Rectal smooth muscle tissue (tissue), 1 donor: ENCODE measurements at regions not wholly inside any gene's neighbourhood (a gene's known extent, or its start where the extent isn't known, plus 50 kb on each side); places are given as distances from the start of the nearest gene placed in this dataset.
"Not testable (repeated sequence)": the region's sequence is repeated elsewhere in the genome, so short reads cannot be mapped to it uniquely, and the experiment has no call there.

ENCODE experiments used
- H3K27ac ChIP-seq: one replicate; pipeline ENCODE4 v1.7.0; 2013; ENCODE audit warnings: low read depth, low read length, inconsistent platforms
- H3K27me3 ChIP-seq: one replicate; pipeline ENCODE4 v1.7.0; 2013; ENCODE audit warnings: low read length; ENCODE audit not compliant: control insufficient read depth, insufficient read depth
- H3K36me3 ChIP-seq: one replicate; pipeline ENCODE4 v1.7.0; 2013; ENCODE audit warnings: low read length; ENCODE audit not compliant: control insufficient read depth, insufficient read depth
- H3K4me1 ChIP-seq: one replicate; pipeline ENCODE4 v1.7.0; 2013; ENCODE audit warnings: low read length; ENCODE audit not compliant: control insufficient read depth, insufficient read depth
- H3K4me3 ChIP-seq: one replicate; pipeline ENCODE4 v1.7.0; 2013; ENCODE audit warnings: low read length
- H3K9ac ChIP-seq: one replicate; pipeline ENCODE4 v1.7.0; 2013; ENCODE audit warnings: low read length

GRCh38 chr2:84302513-84303412 lies 156.3 kb downstream of the SUCLG1 start:
- no peaks in the 10 kb centered on the region for H3K27me3 ChIP-seq
- no peak overlapping the region for H3K9ac ChIP-seq
- H3K4me3 ChIP-seq: no peak overlapping the region
- H3K36me3 ChIP-seq: no peaks in the 10 kb centered on the region
- no peaks in the 10 kb centered on the region for H3K4me1 ChIP-seq
- no peak overlapping the region for H3K27ac ChIP-seq

DNA sequence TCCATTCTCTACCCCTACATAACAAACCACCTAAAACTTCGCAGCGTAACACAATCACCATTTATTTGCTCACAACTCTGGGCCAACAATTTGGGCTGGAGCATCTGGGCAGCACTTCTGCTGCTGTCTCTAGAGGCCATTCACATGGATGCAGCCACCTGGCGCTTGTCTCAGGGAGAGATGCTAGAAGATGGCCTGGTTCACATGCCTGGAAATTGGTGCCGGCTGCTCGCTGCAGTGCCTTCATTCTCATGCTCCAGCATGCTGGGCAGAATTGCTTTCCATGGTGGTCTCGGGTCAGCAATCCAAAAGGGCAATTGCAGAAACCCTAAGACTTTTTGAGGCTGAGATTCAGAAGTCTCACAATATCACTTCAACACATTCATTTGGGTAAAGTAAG lies 157.4 kb downstream of the SUCLG1 start:
- H3K9ac ChIP-seq: no peak overlapping the region
- H3K27ac ChIP-seq: no peak overlapping the region
- H3K27me3 ChIP-seq: no peaks in the 10 kb centered on the region
- H3K36me3 ChIP-seq: no peaks in the 10 kb centered on the region
- no peak overlapping the region for H3K4me3 ChIP-seq
- H3K4me1 ChIP-seq: no peaks in the 10 kb centered on the region

DNA sequence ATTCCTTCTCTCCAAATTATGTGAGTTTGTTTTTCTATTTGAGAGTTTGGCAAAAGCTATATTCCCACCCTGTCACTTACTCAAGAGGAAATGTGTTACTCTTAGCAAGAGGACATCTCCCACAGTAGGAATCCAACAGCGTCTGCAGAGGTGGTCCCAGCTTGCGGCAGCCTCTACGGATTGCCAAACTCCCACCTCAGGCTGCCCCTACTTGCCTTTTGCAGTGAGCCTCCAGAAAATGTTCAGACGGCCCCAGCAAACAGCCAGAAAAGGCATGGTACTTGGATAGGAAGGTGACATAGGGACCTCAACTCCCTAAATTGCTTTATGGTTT lies 158.4 kb downstream of the SUCLG1 start:
- Histone ChIP-seq H3K4me3 (no peak overlapping the region), H3K4me1 (no peaks in the 10 kb centered on the region), H3K9ac (no peak overlapping the region), H3K27ac (no peak overlapping the region), H3K36me3 (no peaks in the 10 kb centered on the region), H3K27me3 (no peaks in the 10 kb centered on the region)

GRCh38 chr2:84300001-84300695 lies 158.9 kb downstream of the SUCLG1 start:
- not testable (repeated sequence) for H3K9ac ChIP-seq, H3K36me3 ChIP-seq, H3K4me1 ChIP-seq, H3K27ac ChIP-seq, H3K27me3 ChIP-seq, H3K4me3 ChIP-seq

DNA sequence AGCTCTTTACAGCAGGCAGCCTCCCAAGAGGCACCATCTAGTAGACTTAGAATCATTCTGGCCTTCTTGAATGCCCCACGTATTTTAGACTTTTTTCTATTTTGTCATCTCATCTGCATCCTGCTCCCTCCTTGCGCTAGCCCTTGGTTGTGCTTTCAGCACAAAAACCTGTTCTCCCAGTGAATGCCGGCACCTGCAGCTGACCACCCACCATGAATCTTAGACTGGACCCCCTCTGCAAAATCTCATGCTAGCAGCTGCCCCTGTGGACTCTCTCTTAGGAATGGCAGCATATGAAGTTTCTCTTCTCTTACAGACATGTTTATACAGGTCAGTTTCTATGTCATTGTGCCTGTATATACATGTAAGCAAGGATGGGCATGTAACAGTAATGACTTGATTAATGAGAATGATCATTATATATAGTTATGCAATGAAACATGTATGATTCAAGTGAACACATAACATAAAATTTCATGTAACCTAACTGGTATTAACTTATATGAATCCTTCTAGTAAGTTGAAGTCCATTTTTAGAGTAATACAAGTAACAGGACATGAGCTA lies 159.8 kb downstream of the SUCLG1 start:
- Histone ChIP-seq H3K4me1 (no peaks in the 10 kb centered on the region), H3K27me3 (no peaks in the 10 kb centered on the region), H3K9ac (no peak overlapping the region), H3K4me3 (no peak overlapping the region), H3K36me3 (no peaks in the 10 kb centered on the region), H3K27ac (no peak overlapping the region)

DNA sequence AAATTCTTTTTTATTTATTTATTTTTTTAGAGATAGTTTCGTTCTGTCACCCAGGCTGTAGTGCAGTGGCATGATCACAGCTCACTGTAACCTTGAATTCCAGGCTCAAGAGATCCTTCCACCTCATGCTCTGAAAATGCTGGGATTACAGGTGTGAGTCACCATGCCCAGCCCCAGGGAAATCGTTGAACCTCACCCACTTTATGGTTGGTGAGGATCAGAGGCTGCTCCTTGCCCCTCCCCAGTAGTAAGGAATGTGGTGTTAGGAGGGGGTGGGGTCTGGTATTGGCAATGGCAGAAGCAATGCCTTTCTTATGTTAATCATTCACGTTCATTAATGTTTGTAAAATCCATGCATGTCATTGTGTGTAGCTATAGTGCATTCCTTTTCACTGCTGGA lies 161.9 kb downstream of the SUCLG1 start:
- no peak overlapping the region for H3K4me3 ChIP-seq
- H3K27me3 ChIP-seq: no peaks in the 10 kb centered on the region
- H3K36me3 ChIP-seq: no peaks in the 10 kb centered on the region
- H3K27ac ChIP-seq: no peak overlapping the region
- H3K9ac ChIP-seq: no peak overlapping the region
- no peaks in the 10 kb centered on the region for H3K4me1 ChIP-seq

DNA sequence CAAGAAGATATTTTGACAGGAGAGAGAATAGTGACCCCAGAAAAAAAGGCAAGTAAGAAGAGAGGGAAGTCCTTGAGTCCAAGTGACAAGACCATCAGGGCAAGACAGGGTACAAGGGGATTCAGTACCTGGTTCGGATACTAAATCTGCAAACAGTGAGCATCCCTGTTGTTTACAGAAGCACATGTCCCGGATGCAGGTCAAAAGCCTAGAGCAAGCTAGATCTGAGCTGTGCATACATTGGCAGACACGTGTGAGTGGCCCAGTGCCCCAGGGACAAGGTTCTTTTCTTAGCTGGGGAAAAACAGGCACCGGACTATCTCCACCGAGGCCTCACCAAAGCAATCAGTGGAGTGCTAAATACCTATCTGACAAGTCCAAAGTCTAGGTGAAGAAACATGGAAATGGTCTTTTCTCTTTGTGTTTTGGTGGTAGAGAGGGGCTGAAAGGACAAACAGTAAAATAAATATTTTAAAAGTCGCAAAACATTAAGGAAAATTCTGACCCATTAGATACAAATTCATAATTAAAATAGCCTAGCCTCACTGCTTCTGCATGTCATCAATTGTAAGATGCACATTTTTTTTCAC lies 165.2 kb downstream of the SUCLG1 start:
- H3K27me3 ChIP-seq: no peaks in the 10 kb centered on the region
- no peaks in the 10 kb centered on the region for H3K4me1 ChIP-seq
- H3K27ac ChIP-seq: no peak overlapping the region
- no peaks in the 10 kb centered on the region for H3K36me3 ChIP-seq
- no peak overlapping the region for H3K4me3 ChIP-seq
- H3K9ac ChIP-seq: no peak overlapping the region

- Histone ChIP-seq H3K27me3 (no peaks in the 10 kb centered on the region), H3K4me1 (no peaks in the 10 kb centered on the region), H3K36me3 (no peaks in the 10 kb centered on the region), H3K9ac (no peak overlapping the region), H3K27ac (no peak overlapping the region), H3K4me3 (no peak overlapping the region)
Measured at GRCh38 chr2:84292545-84292944, 166.5 kb downstream of the SUCLG1 start.

- H3K4me3 ChIP-seq: no peak overlapping the region
- H3K36me3 ChIP-seq: no peaks in the 10 kb centered on the region
- no peak overlapping the region for H3K27ac ChIP-seq
- no peaks in the 10 kb centered on the region for H3K4me1 ChIP-seq
- no peak overlapping the region for H3K9ac ChIP-seq
- H3K27me3 ChIP-seq: no peaks in the 10 kb centered on the region
Measured at GRCh38 chr2:84290537-84290936, 168.5 kb downstream of the SUCLG1 start.

- H3K4me1 ChIP-seq: no peaks in the 10 kb centered on the region
- H3K36me3 ChIP-seq: no peaks in the 10 kb centered on the region
- H3K27ac ChIP-seq: no peak overlapping the region
- H3K4me3 ChIP-seq: no peak overlapping the region
- H3K9ac ChIP-seq: no peak overlapping the region
- H3K27me3 ChIP-seq: no peaks in the 10 kb centered on the region
Measured at GRCh38 chr2:84288293-84288692, 170.8 kb downstream of the SUCLG1 start.

GRCh38 chr2:84286878-84287277 lies 172.2 kb downstream of the SUCLG1 start:
- no peak overlapping the region for H3K4me3 ChIP-seq
- H3K27ac ChIP-seq: no peak overlapping the region
- no peak overlapping the region for H3K9ac ChIP-seq
- H3K27me3 ChIP-seq: no peaks in the 10 kb centered on the region
- no peaks in the 10 kb centered on the region for H3K36me3 ChIP-seq
- H3K4me1 ChIP-seq: no peaks in the 10 kb centered on the region

- no peak overlapping the region for H3K4me3 ChIP-seq
- H3K4me1 ChIP-seq: no peaks in the 10 kb centered on the region
- H3K27me3 ChIP-seq: no peaks in the 10 kb centered on the region
- H3K27ac ChIP-seq: no peak overlapping the region
- H3K9ac ChIP-seq: no peak overlapping the region
- no peaks in the 10 kb centered on the region for H3K36me3 ChIP-seq
Measured at GRCh38 chr2:84285056-84285747, 173.9 kb downstream of the SUCLG1 start.
